Duodenal mucosa (tissue), 2 donors: ENCODE measurements at regions not wholly inside any gene's neighbourhood (a gene's known extent, or its start where the extent isn't known, plus 50 kb on each side); places are given as distances from the start of the nearest gene placed in this dataset.
"Not testable (repeated sequence)": the region's sequence is repeated elsewhere in the genome, so short reads cannot be mapped to it uniquely, and the experiment has no call there.

Source experiments
- H3K27ac ChIP-seq: one replicate; pipeline ENCODE4 v1.7.0; 2013; ENCODE audit warnings: low read depth, low read length
- H3K27me3 ChIP-seq, 2 donors: one replicate each; pipeline ENCODE4 v1.7.0; 2013; ENCODE audit warnings: low read length in 2 of 2, control low read depth in 1 of 2; ENCODE audit not compliant: insufficient read depth in 2 of 2, control insufficient read depth in 1 of 2
- H3K36me3 ChIP-seq, 2 donors: one replicate each; pipeline ENCODE4 v1.7.0; 2013; ENCODE audit warnings: low read length in 2 of 2, control low read depth in 1 of 2; ENCODE audit not compliant: insufficient read depth in 2 of 2, control insufficient read depth in 1 of 2
- H3K4me1 ChIP-seq, 2 donors: one replicate each; pipeline ENCODE4 v1.7.0; 2013; ENCODE audit warnings: low read length in 2 of 2, control low read depth in 1 of 2; ENCODE audit not compliant: insufficient read depth in 2 of 2, control insufficient read depth in 1 of 2
- H3K4me3 ChIP-seq, 2 donors: one replicate each; pipeline ENCODE4 v1.7.0; 2013; ENCODE audit warnings: low read length in 2 of 2, low read depth in 1 of 2
- H3K9ac ChIP-seq, 2 donors: one replicate each; pipeline ENCODE4 v1.7.0; 2013; ENCODE audit warnings: low read length in 2 of 2, low read depth in 1 of 2
- H3K9me3 ChIP-seq, 2 donors: one replicate each; pipeline ENCODE4 v1.7.0; 2013; ENCODE audit warnings: low read length in 2 of 2, control low read depth in 1 of 2; ENCODE audit not compliant: control insufficient read depth in 1 of 2

GRCh38 chr2:16055848-16056580, 115.7 kb downstream of the MYCN start:
- H3K27ac ChIP-seq = no peak overlapping the region
- H3K9me3 ChIP-seq = no peaks in the 10 kb centered on the region
- H3K4me3 ChIP-seq = no peak overlapping the region
- no peaks in the 10 kb centered on the region for H3K27me3 ChIP-seq
- H3K4me1 ChIP-seq = peaks cover 0 to 5% of the 10 kb centered on the region in 2 donors
- H3K9ac ChIP-seq = no peak overlapping the region
- no peaks in the 10 kb centered on the region for H3K36me3 ChIP-seq

- H3K4me3 ChIP-seq = no peak overlapping the region
- no peaks in the 10 kb centered on the region for H3K36me3 ChIP-seq
- H3K4me1 ChIP-seq = peaks cover 0 to 5% of the 10 kb centered on the region in 2 donors
- H3K27me3 ChIP-seq = no peaks in the 10 kb centered on the region
- no peaks in the 10 kb centered on the region for H3K9me3 ChIP-seq
- H3K9ac ChIP-seq = no peak overlapping the region
- H3K27ac ChIP-seq = no peak overlapping the region
Measured at GRCh38 chr2:16053437-16054257, 113.3 kb downstream of the MYCN start.

- not testable (repeated sequence) for H3K4me1 ChIP-seq, H3K36me3 ChIP-seq, H3K9me3 ChIP-seq, H3K27ac ChIP-seq, H3K4me3 ChIP-seq, H3K9ac ChIP-seq, H3K27me3 ChIP-seq
Measured at GRCh38 chr2:16052571-16053052, 112.3 kb downstream of the MYCN start.

GRCh38 chr2:16051841-16052564, 111.7 kb downstream of the MYCN start:
- Histone ChIP-seq H3K27ac (no peak overlapping the region), H3K4me3 (no peak overlapping the region), H3K9me3 (no peaks in the 10 kb centered on the region), H3K36me3 (no peaks in the 10 kb centered on the region), H3K27me3 (no peaks in the 10 kb centered on the region), H3K9ac (no peak overlapping the region), H3K4me1 (peaks cover 0 to 5% of the 10 kb centered on the region in 2 donors)

DNA sequence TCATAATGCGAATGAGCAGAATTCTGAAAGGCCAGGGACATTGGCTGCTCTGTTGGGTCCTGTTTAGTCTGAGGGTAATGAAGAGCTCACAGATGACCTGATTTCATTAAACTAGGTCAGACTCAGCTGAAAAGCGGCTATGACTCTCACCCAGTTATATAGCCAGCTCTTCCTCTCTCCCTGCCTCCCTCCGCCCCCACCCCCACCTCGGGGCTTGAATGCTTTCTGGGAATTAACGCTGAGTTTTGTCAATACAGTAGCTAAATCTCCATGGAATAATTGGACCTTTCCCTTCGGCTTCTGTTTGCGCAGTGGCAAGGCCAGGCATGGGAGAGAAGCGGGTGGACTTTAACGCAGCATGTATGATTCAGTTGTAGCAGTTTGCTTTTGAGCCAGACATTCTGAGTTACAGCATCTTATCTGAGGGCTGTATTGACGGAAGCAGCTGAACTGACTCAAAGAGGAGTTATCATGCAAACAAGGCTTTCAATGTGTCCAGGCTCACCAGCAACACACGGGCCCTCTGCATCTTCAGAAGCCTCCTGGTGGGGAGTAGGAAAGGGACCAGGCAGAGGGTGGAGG, 110.6 kb downstream of the MYCN start:
- Histone ChIP-seq H3K9me3 (no peaks in the 10 kb centered on the region), H3K27me3 (no peaks in the 10 kb centered on the region), H3K27ac (no peak overlapping the region), H3K36me3 (no peaks in the 10 kb centered on the region), H3K4me1 (peaks cover 0 to under 1% of the 10 kb centered on the region in 2 donors), H3K4me3 (no peak overlapping the region), H3K9ac (no peak overlapping the region)

- no peaks in the 10 kb centered on the region for H3K27me3 ChIP-seq
- no peak overlapping the region for H3K4me3 ChIP-seq
- H3K9ac ChIP-seq = no peak overlapping the region
- H3K4me1 ChIP-seq = no peaks in the 10 kb centered on the region
- no peak overlapping the region for H3K27ac ChIP-seq
- no peaks in the 10 kb centered on the region for H3K9me3 ChIP-seq
- no peaks in the 10 kb centered on the region for H3K36me3 ChIP-seq
Measured at GRCh38 chr2:16050261-16050907, 110.0 kb downstream of the MYCN start.

- H3K36me3 ChIP-seq = no peaks in the 10 kb centered on the region
- H3K27me3 ChIP-seq = no peaks in the 10 kb centered on the region
- no peak overlapping the region for H3K27ac ChIP-seq
- H3K9me3 ChIP-seq = no peaks in the 10 kb centered on the region
- no peak overlapping the region for H3K9ac ChIP-seq
- no peak overlapping the region for H3K4me3 ChIP-seq
- H3K4me1 ChIP-seq = no peaks in the 10 kb centered on the region
Measured at GRCh38 chr2:16049406-16049805, 109.1 kb downstream of the MYCN start.

- Histone ChIP-seq H3K9me3 (no peaks in the 10 kb centered on the region), H3K27ac (no peak overlapping the region), H3K4me1 (no peaks in the 10 kb centered on the region), H3K4me3 (no peak overlapping the region), H3K9ac (no peak overlapping the region), H3K27me3 (no peaks in the 10 kb centered on the region), H3K36me3 (no peaks in the 10 kb centered on the region)
Measured at GRCh38 chr2:16048466-16048865, 108.1 kb downstream of the MYCN start.

- Histone ChIP-seq H3K36me3 (no peaks in the 10 kb centered on the region), H3K27me3 (no peaks in the 10 kb centered on the region), H3K4me1 (no peaks in the 10 kb centered on the region), H3K4me3 (no peak overlapping the region), H3K27ac (no peak overlapping the region), H3K9me3 (no peaks in the 10 kb centered on the region), H3K9ac (no peak overlapping the region)
Measured at GRCh38 chr2:16047701-16048100, 107.4 kb downstream of the MYCN start.
